Retina (tissue), 1 donor: ENCODE measurements at regions not wholly inside any gene's neighbourhood (a gene's known extent, or its start where the extent isn't known, plus 50 kb on each side); places are given as distances from the start of the nearest gene placed in this dataset.
"Not testable (repeated sequence)": the region's sequence is repeated elsewhere in the genome, so short reads cannot be mapped to it uniquely, and the experiment has no call there.

Experiments used
- DNase-seq: peaks from one replicate; pipeline ENCODE4 v3.0.0-alpha.2; 2016

GRCh38 chr14:51596488-51597117 lies 55.1 kb upstream of the FRMD6 start:
- no peak for DNase-seq

GRCh38 chr14:51597261-51598001 lies 54.3 kb upstream of the FRMD6 start:
- no peak for DNase-seq

- DNase-seq = not testable (repeated sequence)
Measured at GRCh38 chr14:51598924-51599600, 52.6 kb upstream of the FRMD6 start.

- DNase-seq = no peak
Measured at GRCh38 chr14:51600658-51601057, 51.1 kb upstream of the FRMD6 start.
